Neural cell (in vitro differentiated cells): ENCODE measurements at regions not wholly inside any gene's neighbourhood (a gene's known extent, or its start where the extent isn't known, plus 50 kb on each side); places are given as distances from the start of the nearest gene placed in this dataset.

Source experiments
- EZH2 ChIP-seq: fragments of 200-600, 300-800 bp; shearing (Covaris generic), sonication (generic); IDR thresholded peaks from 2 replicates; pipeline ENCODE4 v1.6.1; 2014; ENCODE audit warnings: antibody characterized with exemption, low read length, borderline replicate concordance, mild to moderate bottlenecking; ENCODE audit not compliant: insufficient read depth, poor library complexity, severe bottlenecking
- POLR2AphosphoS5 ChIP-seq: IDR thresholded peaks from 2 replicates; pipeline ENCODE4 v1.6.1; 2012
- RAD21 ChIP-seq: fragments of 450-650 bp; conservative IDR thresholded peaks from 2 replicates; pipeline ENCODE4 v1.6.1; 2014; ENCODE audit warnings: antibody characterized with exemption, mild to moderate bottlenecking, moderate library complexity
- TF ChIP-seq, protein P1 (sequence below): fragments of 450-650 bp; IDR thresholded peaks from 2 replicates; pipeline ENCODE4 v1.5.1; 2014; ENCODE audit warnings: antibody characterized with exemption, mild to moderate bottlenecking, moderate library complexity; ENCODE audit not compliant: poor library complexity, severe bottlenecking

DNA sequence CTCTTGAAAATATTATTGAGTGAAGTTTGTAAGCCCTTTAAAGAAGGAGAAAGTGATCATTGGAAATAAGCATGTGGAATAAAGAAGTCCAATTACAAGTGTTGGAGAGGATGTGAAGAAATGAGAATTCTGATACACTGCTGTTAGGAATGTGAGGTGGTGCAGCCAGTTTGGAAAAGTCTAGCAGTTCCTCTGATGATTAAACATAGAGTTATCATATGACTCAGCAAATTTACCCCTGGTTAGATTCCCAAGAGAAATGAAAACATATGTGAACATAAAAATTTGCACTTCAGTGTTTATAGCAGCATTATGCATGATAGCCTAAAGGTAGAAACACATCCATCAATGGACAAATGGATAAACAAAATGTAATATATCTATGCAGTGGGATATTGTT is 319.9 kb downstream of the AEBP2 start:
- TF ChIP-seq, protein P1, sequence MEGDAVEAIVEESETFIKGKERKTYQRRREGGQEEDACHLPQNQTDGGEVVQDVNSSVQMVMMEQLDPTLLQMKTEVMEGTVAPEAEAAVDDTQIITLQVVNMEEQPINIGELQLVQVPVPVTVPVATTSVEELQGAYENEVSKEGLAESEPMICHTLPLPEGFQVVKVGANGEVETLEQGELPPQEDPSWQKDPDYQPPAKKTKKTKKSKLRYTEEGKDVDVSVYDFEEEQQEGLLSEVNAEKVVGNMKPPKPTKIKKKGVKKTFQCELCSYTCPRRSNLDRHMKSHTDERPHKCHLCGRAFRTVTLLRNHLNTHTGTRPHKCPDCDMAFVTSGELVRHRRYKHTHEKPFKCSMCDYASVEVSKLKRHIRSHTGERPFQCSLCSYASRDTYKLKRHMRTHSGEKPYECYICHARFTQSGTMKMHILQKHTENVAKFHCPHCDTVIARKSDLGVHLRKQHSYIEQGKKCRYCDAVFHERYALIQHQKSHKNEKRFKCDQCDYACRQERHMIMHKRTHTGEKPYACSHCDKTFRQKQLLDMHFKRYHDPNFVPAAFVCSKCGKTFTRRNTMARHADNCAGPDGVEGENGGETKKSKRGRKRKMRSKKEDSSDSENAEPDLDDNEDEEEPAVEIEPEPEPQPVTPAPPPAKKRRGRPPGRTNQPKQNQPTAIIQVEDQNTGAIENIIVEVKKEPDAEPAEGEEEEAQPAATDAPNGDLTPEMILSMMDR: no peak
- no peak for TF ChIP-seq RAD21
- TF ChIP-seq POLR2AphosphoS5: no peak
- no peak for TF ChIP-seq EZH2
